ENCODE measurements at regions not wholly inside any gene's neighbourhood (a gene's known extent, or its start where the extent isn't known, plus 50 kb on each side); places are given as distances from the start of the nearest gene placed in this dataset.
"Not testable (repeated sequence)": the region's sequence is repeated elsewhere in the genome, so short reads cannot be mapped to it uniquely, and the experiment has no call there.

DNA sequence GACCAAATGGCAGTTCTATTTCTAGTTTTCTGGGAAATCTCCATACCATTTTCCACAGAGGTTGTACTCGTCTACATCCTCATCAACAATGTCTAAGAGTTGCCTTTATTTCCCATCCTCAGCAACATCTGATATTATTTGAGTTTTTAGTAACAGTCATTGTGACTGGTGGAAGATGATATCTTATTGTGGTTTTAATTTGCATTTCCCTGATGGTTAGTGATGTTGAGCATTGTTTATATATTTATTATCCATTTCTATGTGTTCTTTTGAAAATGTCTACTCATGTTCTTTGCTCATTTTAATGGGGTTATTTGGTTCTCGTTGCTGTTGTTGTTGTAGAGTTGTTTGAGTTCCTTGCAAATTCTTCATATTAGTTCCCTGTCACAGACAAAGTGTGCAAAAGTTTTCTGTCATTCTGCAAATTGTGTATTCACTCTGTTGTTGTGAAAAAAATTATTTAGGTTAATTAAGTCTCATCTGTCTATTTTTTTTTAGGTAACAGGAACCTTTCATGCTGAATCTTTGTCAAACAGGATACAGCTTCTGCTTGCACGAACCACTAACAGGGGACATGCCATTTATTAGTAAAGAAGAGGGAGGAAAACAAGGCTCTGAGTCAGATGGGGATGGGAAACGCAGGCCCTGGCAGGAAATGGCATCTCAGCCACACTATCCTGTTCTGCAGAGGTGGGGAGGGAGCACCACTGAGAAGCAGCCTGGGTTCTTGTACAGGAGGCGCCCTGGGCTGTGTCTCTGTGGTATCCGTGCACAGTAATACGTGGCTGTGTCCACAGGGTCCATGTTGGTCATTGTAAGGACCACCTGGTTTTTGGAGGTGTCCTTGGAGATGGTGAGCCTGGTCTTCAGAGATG, 1196.7 kb downstream of the TMEM121 start:
- not testable (repeated sequence) for TF ChIP-seq EZH2 (IDR thresholded peaks at IDR 0.05; ENCODE audit: insufficient read depth, poor library complexity, severe bottlenecking); EZH2phosphoT487 (IDR thresholded peaks at IDR 0.05; ENCODE audit: insufficient read depth, low read depth)
